H1 (cell line): ENCODE measurements at regions not wholly inside any gene's neighbourhood (a gene's known extent, or its start where the extent isn't known, plus 50 kb on each side); places are given as distances from the start of the nearest gene placed in this dataset.

Experiments
- CTCF ChIA-PET: fragments of 300-600 bp; sonication (Branson Sonifier 250); formaldehyde crosslinking; loops from one replicate; lab custom pipeline; 2021; ENCODE audit not compliant: partially characterized antibody; lab: Charles Lee
- POLR2A ChIA-PET: fragments of 300-600 bp; sonication (Branson Sonifier 250); formaldehyde crosslinking; loops from one replicate; lab custom pipeline; 2021; ENCODE audit warnings: inconsistent platforms; ENCODE audit not compliant: partially characterized antibody; lab: Charles Lee
- DNase-seq, 2 experiments: peaks; one replicate each; pipeline versions ENCODE4 v3.0.0 to v3.0.0-alpha.2; 2010 to 2022; ENCODE audit warnings: low spot score in 2 of 2, low read depth in 1 of 2, mixed read lengths in 1 of 2
- FAIRE-seq: peaks from 2 replicates; lab custom pipeline; 2011; peaks lifted over from hg19 to GRCh38; lab: Jason Lieb, UNC
- H2AFZ ChIP-seq: 2 replicates; pipeline ENCODE4 v1.8.1; 2012; ENCODE audit warnings: low read length, inconsistent platforms
- H2AK5ac ChIP-seq: 2 replicates; pipeline ENCODE4 v1.6.1; 2013; ENCODE audit warnings: low read depth, low read length
- H2BK120ac ChIP-seq: replicated peaks from 2 replicates; pipeline ENCODE3; 2013; ENCODE audit warnings: low read depth, low read length, inconsistent platforms
- H2BK12ac ChIP-seq: 2 replicates; pipeline ENCODE4 v1.6.1; 2013; ENCODE audit warnings: low read depth, low read length
- H2BK15ac ChIP-seq: 2 replicates; pipeline ENCODE4 v1.6.1; 2013; ENCODE audit warnings: low read length
- H2BK20ac ChIP-seq: 2 replicates; pipeline ENCODE4 v1.6.1; 2013; ENCODE audit warnings: low read length
- H2BK5ac ChIP-seq: 2 replicates; pipeline ENCODE4 v1.6.1; 2013; ENCODE audit warnings: low read depth, low read length
- H3K14ac ChIP-seq: 2 replicates; pipeline ENCODE4 v1.6.1; 2013; ENCODE audit warnings: inconsistent platforms; ENCODE audit not compliant: insufficient read length
- H3K18ac ChIP-seq: 2 replicates; pipeline ENCODE4 v1.6.1; 2013; ENCODE audit warnings: low read length; ENCODE audit errors: extremely low read depth
- H3K23ac ChIP-seq: 2 replicates; pipeline ENCODE4 v1.6.1; 2013; ENCODE audit warnings: inconsistent platforms; ENCODE audit not compliant: insufficient read length
- H3K23me2 ChIP-seq: 2 replicates; pipeline ENCODE4 v1.6.1; 2013; ENCODE audit warnings: low read depth, low read length
- H3K27ac ChIP-seq: 2 replicates; pipeline ENCODE4 v1.6.1; 2011; ENCODE audit warnings: low read depth, low read length, inconsistent platforms
- H3K27me3 ChIP-seq, 4 experiments: replicated peaks in 1 of 4; 1 replicate in 1 of 4; 2 replicates in 3 of 4; pipeline versions ENCODE4 v1.6.1 to v1.8.1; 2011 to 2013; ENCODE audit warnings: low read length in 3 of 4, mild to moderate bottlenecking in 3 of 4, inconsistent platforms in 2 of 4, mixed read lengths in 2 of 4, moderate library complexity in 1 of 4; ENCODE audit not compliant: control insufficient read depth in 3 of 4, insufficient read depth in 3 of 4; ENCODE audit errors: extremely low read depth in 1 of 4
- H3K36me3 ChIP-seq, 4 experiments: 2 replicates each; pipeline versions ENCODE4 v1.6.1 to v1.8.1; 2011 to 2013; ENCODE audit warnings: mild to moderate bottlenecking in 4 of 4, low read length in 3 of 4, moderate library complexity in 2 of 4, control low read depth in 1 of 4, inconsistent platforms in 1 of 4; ENCODE audit not compliant: insufficient read depth in 4 of 4, control insufficient read depth in 2 of 4
- H3K4ac ChIP-seq: replicated peaks from 2 replicates; pipeline ENCODE3; 2013; ENCODE audit warnings: low read length, low read depth, mixed read lengths, inconsistent platforms; ENCODE audit not compliant: insufficient read length
- H3K4me1 ChIP-seq, 4 experiments: replicated peaks in 1 of 4; 1 replicate in 1 of 4; 2 replicates in 3 of 4; pipeline versions ENCODE4 v1.6.1 to v1.8.1; 2011 to 2013; ENCODE audit warnings: low read length in 3 of 4, inconsistent platforms in 2 of 4, mixed read lengths in 1 of 4; ENCODE audit not compliant: insufficient read depth in 4 of 4, control insufficient read depth in 3 of 4
- H3K4me2 ChIP-seq, 2 experiments: 2 replicates each; pipeline versions ENCODE4 v1.6.1 to v1.8.1; 2011 to 2013; ENCODE audit warnings: low read depth in 2 of 2, low read length in 2 of 2, control low read depth in 1 of 2, inconsistent platforms in 1 of 2, mild to moderate bottlenecking in 1 of 2; ENCODE audit not compliant: insufficient read depth in 1 of 2
- H3K4me3 ChIP-seq, 4 experiments: fragments of 200-600, 300-600 bp in 1 of 4; sonication (generic), shearing (Covaris generic), sonication (Bioruptor Twin) in 1 of 4; 2 replicates each; pipeline versions ENCODE4 v1.5.1 to v1.8.1; 2011 to 2016; ENCODE audit warnings: low read length in 4 of 4, low read depth in 3 of 4, control low read depth in 2 of 4, inconsistent platforms in 2 of 4, mild to moderate bottlenecking in 2 of 4, mixed read lengths in 1 of 4, moderate library complexity in 1 of 4; ENCODE audit not compliant: insufficient read depth in 2 of 4; ENCODE audit errors: extremely low read depth in 1 of 4
- H3K56ac ChIP-seq: replicated peaks from 2 replicates; pipeline ENCODE3; 2013; ENCODE audit warnings: low read depth, mild to moderate bottlenecking, mixed read lengths, low read length, inconsistent platforms; ENCODE audit not compliant: insufficient read length
- H3K79me1 ChIP-seq: 2 replicates; pipeline ENCODE4 v1.6.1; 2013; ENCODE audit warnings: low read depth, low read length, control low read depth
- H3K79me2 ChIP-seq, 2 experiments: 2 replicates each; pipeline versions ENCODE4 v1.6.1 to v1.8.1; 2012 to 2013; ENCODE audit warnings: low read length in 2 of 2, mild to moderate bottlenecking in 2 of 2, inconsistent platforms in 1 of 2; ENCODE audit not compliant: insufficient read depth in 2 of 2, control insufficient read depth in 1 of 2
- H3K9ac ChIP-seq, 4 experiments: replicated peaks in 1 of 4; 1 replicate in 1 of 4; 2 replicates in 3 of 4; pipeline versions ENCODE4 v1.6.1 to v1.8.1; 2011 to 2013; ENCODE audit warnings: low read depth in 3 of 4, low read length in 3 of 4, control low read depth in 2 of 4, mild to moderate bottlenecking in 2 of 4, moderate library complexity in 2 of 4, inconsistent platforms in 1 of 4; ENCODE audit errors: extremely low read depth in 1 of 4
- H3K9me3 ChIP-seq, 2 experiments: 2 replicates each; pipeline versions ENCODE4 v1.6.1 to v1.8.1; 2012 to 2013; ENCODE audit warnings: mild to moderate bottlenecking in 2 of 2, moderate library complexity in 2 of 2, control low read depth in 1 of 2, inconsistent platforms in 1 of 2, low read depth in 1 of 2, low read length in 1 of 2, mixed read lengths in 1 of 2; ENCODE audit not compliant: insufficient read depth in 2 of 2
- H4K20me1 ChIP-seq, 2 experiments: replicated peaks in 1 of 2; 2 replicates each; pipeline versions ENCODE3 to v1.8.1; 2011 to 2013; ENCODE audit warnings: inconsistent platforms in 2 of 2, low read length in 2 of 2, mild to moderate bottlenecking in 1 of 2; ENCODE audit not compliant: insufficient read depth in 2 of 2, control insufficient read depth in 1 of 2
- H4K5ac ChIP-seq: 2 replicates; pipeline ENCODE4 v1.6.1; 2013; ENCODE audit warnings: low read length, low read depth, mixed read lengths, inconsistent platforms; ENCODE audit not compliant: insufficient read length
- H4K8ac ChIP-seq: 2 replicates; pipeline ENCODE4 v1.8.0; 2013; ENCODE audit warnings: mild to moderate bottlenecking, moderate library complexity, low read length, inconsistent platforms; ENCODE audit not compliant: insufficient read depth; ENCODE audit errors: extremely low read depth
- H4K91ac ChIP-seq: replicated peaks from 2 replicates; pipeline ENCODE3; 2013; ENCODE audit warnings: low read length, mixed read lengths, inconsistent platforms; ENCODE audit not compliant: insufficient read length
- KDM1A ChIP-seq: fragments of 200-600, 300-600 bp; sonication (generic); IDR thresholded peaks from 2 replicates; pipeline ENCODE4 v1.7.1; 2016; ENCODE audit warnings: mild to moderate bottlenecking, low read length, borderline replicate concordance
- MAX ChIP-seq: IDR thresholded peaks from 2 replicates; pipeline ENCODE4 v1.6.1; 2012; ENCODE audit warnings: inconsistent platforms
- NANOG ChIP-seq: IDR thresholded peaks from 2 replicates; pipeline ENCODE4 v1.6.1; 2011; ENCODE audit warnings: low read length, low read depth, mild to moderate bottlenecking, inconsistent platforms; ENCODE audit not compliant: insufficient read depth, poor library complexity, severe bottlenecking
- WGBS, 2 experiments: shearing (Covaris generic) in 1 of 2; methylation state at CpG; one replicate each; pipeline versions ENCODE4 v1.1.6 to v1.1.7; 2013 to 2015; ENCODE audit warnings: low lambda C conversion rate in 2 of 2, mixed read lengths in 2 of 2, inconsistent platforms in 1 of 2, low coverage in 1 of 2, missing lambda C conversion rate in 1 of 2; ENCODE audit not compliant: insufficient replicate concordance in 2 of 2, insufficient coverage in 1 of 2, insufficient read length in 1 of 2; ENCODE audit errors: extremely low coverage in 1 of 2, missing lambda C conversion rate in 1 of 2; 5-methylcytosine and 5-hydroxymethylcytosine counted together

- Histone ChIP-seq H4K5ac (no peak overlapping the region), H2BK5ac (no peak overlapping the region)
Measured at GRCh38 chr18:43830947-43831346, 553.7 kb upstream of the SYT4 start.

More at GRCh38 chr18:43830947-43831346, 553.7 kb upstream of the SYT4 start:
- Histone ChIP-seq H3K23ac (no peak overlapping the region), H3K79me1 (no peaks in the 10 kb centered on the region), H4K8ac (no peak overlapping the region), H3K18ac (no peak overlapping the region), H3K4me3 (no peak overlapping the region), H3K9ac (no peak overlapping the region), H3K36me3 (no peaks in the 10 kb centered on the region), H3K56ac (no peak overlapping the region), H2AFZ (no peak overlapping the region), H2BK15ac (no peak overlapping the region), H4K20me1 (no peaks in the 10 kb centered on the region), H2BK12ac (no peak overlapping the region), H2BK120ac (no peak overlapping the region), H3K4me1 (no peaks in the 10 kb centered on the region; a peak in 2 of 7 replicates), H2AK5ac (no peak overlapping the region), H3K4me2 (no peak overlapping the region), H3K14ac (no peak overlapping the region), H3K4ac (no peak overlapping the region), H3K9me3 (no peaks in the 10 kb centered on the region), H3K79me2 (no peaks in the 10 kb centered on the region), H3K27me3 (no peaks in the 10 kb centered on the region), H3K23me2 (no peaks in the 10 kb centered on the region), H2BK20ac (no peak overlapping the region), H4K91ac (no peak overlapping the region), H3K27ac (no peak overlapping the region)
- no peak for FAIRE-seq
- TF ChIP-seq NANOG (no peak), KDM1A (no peak), MAX (no peak)
- WGBS, 2 experiments, result 96% methylated on average over 6 of the region's 6 CpGs; no CpG with 5 or more reads in 1 of the 2 experiments
- ChIA-PET CTCF (no interaction called here), POLR2A (no interaction called here)
- DNase-seq, result no peak
